ENCODE measurements at regions not wholly inside any gene's neighbourhood (a gene's known extent, or its start where the extent isn't known, plus 50 kb on each side); places are given as distances from the start of the nearest gene placed in this dataset.

- TF ChIP-seq CTCF (IDR thresholded peaks at IDR 0.05) = no peak
- no peak for TF ChIP-seq POLR2A (IDR thresholded peaks at IDR 0.05)
These were observed 193.9 kb upstream of the SOX9 start for GRCh38 chr17:71926746-71927398.

Measured in Peyer's patch (tissue), 4 donors.